SH-SY5Y (cell line): ENCODE measurements at regions not wholly inside any gene's neighbourhood (a gene's known extent, or its start where the extent isn't known, plus 50 kb on each side); places are given as distances from the start of the nearest gene placed in this dataset.

Experiments
- GATA2 ChIP-seq: IDR thresholded peaks from 2 replicates; pipeline ENCODE4 v1.6.1; 2011; ENCODE audit warnings: mild to moderate bottlenecking, low read depth, low read length
- GATA3 ChIP-seq: IDR thresholded peaks from 2 replicates; pipeline ENCODE4 v1.6.1; 2011; ENCODE audit warnings: low read depth, mild to moderate bottlenecking, low read length, moderate library complexity

GRCh38 chr5:135271533-135272310 is 127.3 kb downstream of the MACROH2A1 start:
- TF ChIP-seq GATA2 (no peak), GATA3 (no peak)
